ENCODE measurements at regions not wholly inside any gene's neighbourhood (a gene's known extent, or its start where the extent isn't known, plus 50 kb on each side); places are given as distances from the start of the nearest gene placed in this dataset.

DNA sequence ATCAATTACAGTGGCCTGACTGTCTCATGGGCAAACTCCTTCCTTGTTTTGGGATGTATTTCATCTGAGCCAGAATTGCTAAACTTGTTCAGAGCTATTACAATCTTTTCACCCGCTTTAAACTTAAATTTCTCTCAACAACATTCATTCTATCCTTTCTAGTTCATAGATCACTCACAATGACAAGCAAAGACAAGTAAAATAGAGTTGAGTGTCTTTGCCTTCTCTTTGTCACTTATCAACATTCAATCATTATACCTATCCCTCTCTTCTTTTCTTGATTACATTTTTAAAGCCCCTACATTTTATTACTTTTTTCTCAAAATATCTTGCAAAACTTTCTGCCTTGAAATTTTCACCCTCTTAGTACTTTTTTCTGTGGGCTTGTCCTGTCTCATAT, 1113.1 kb downstream of the PCDH17 start:
- Mint-ChIP-seq H3K9me3 (no peaks in the 10 kb centered on the region), H3K4me1 (no peaks in the 10 kb centered on the region), H3K36me3 (ENCODE audit: insufficient read depth in 1 of 3, low read depth in 3 of 3) (no peaks in the 10 kb centered on the region), H3K4me3 (no peak overlapping the region), H3K27ac (no peak overlapping the region; a peak in 1 of 7 replicates), H3K27me3 (ENCODE audit: low read depth) (no peaks in the 10 kb centered on the region)
- TF ChIP-seq, protein P1, sequence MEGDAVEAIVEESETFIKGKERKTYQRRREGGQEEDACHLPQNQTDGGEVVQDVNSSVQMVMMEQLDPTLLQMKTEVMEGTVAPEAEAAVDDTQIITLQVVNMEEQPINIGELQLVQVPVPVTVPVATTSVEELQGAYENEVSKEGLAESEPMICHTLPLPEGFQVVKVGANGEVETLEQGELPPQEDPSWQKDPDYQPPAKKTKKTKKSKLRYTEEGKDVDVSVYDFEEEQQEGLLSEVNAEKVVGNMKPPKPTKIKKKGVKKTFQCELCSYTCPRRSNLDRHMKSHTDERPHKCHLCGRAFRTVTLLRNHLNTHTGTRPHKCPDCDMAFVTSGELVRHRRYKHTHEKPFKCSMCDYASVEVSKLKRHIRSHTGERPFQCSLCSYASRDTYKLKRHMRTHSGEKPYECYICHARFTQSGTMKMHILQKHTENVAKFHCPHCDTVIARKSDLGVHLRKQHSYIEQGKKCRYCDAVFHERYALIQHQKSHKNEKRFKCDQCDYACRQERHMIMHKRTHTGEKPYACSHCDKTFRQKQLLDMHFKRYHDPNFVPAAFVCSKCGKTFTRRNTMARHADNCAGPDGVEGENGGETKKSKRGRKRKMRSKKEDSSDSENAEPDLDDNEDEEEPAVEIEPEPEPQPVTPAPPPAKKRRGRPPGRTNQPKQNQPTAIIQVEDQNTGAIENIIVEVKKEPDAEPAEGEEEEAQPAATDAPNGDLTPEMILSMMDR (conservative IDR thresholded peaks at IDR 0.05): no peak
- Histone ChIP-seq H3K4me2 (ENCODE audit: insufficient read depth, insufficient read length, low read length) (no peak overlapping the region), H2BK120ac (ENCODE audit: low read depth, low read length, poor library complexity, severe bottlenecking) (no peak overlapping the region), H3T11ph (ENCODE audit: low read length) (no peak overlapping the region), H3K4me1 (ENCODE audit: insufficient read depth, low read length) (no peaks in the 10 kb centered on the region), H2BK15ac (ENCODE audit: low read depth, low read length) (no peak overlapping the region), H3K27ac (ENCODE audit: insufficient read length, low read depth, low read length) (no peak overlapping the region), H3K9me3 (ENCODE audit: control insufficient read depth, low read depth, low read length) (no peaks in the 10 kb centered on the region), H2BK5ac (ENCODE audit: insufficient read length, low read length) (no peak overlapping the region), H3K79me2 (ENCODE audit: insufficient read depth, low read length) (no peaks in the 10 kb centered on the region), H3K56ac (ENCODE audit: insufficient read length, low read depth, low read length) (no peak overlapping the region), H4K5ac (ENCODE audit: insufficient read length, low read depth, low read length) (no peak overlapping the region), H3K79me1 (ENCODE audit: insufficient read depth, low read depth, low read length, poor library complexity, severe bottlenecking) (no peaks in the 10 kb centered on the region), H3K23ac (ENCODE audit: insufficient read length, low read depth, low read length) (no peak overlapping the region), H2AK5ac (ENCODE audit: insufficient read length, low read length) (no peak overlapping the region), H3K4ac (ENCODE audit: low read depth, low read length) (no peak overlapping the region), H2BK12ac (ENCODE audit: insufficient read length, low read depth, low read length) (no peak overlapping the region), H3K27me3 (ENCODE audit: insufficient read depth, low read length) (no peaks in the 10 kb centered on the region), H3K18ac (ENCODE audit: insufficient read length, low read depth, low read length) (no peak overlapping the region), H2AFZ (ENCODE audit: low read length) (no peak overlapping the region), H2BK20ac (ENCODE audit: low read depth, low read length, poor library complexity, severe bottlenecking) (no peak overlapping the region), H4K20me1 (ENCODE audit: control insufficient read depth, insufficient read depth, insufficient read length) (no peaks in the 10 kb centered on the region), H4K91ac (ENCODE audit: insufficient read length, low read depth, low read length) (no peak overlapping the region), H3K9ac (ENCODE audit: extremely low read depth, insufficient read length, low read length) (no peak overlapping the region), H3K23me2 (ENCODE audit: insufficient read length, low read depth, low read length, poor library complexity, severe bottlenecking) (no peaks in the 10 kb centered on the region), H3K14ac (ENCODE audit: insufficient read depth, low read length) (no peak overlapping the region), H4K8ac (replicated peaks; ENCODE audit: insufficient read length, low read depth, low read length) (no peak overlapping the region)
- 100% methylated on average over 1 of the region's 1 CpG for WGBS (ENCODE audit: extremely low coverage, insufficient read length, low lambda C conversion rate)
- no peak for DNase-seq
